Lung microvascular endothelial cell (primary cell): ENCODE measurements at regions not wholly inside any gene's neighbourhood (a gene's known extent, or its start where the extent isn't known, plus 50 kb on each side); places are given as distances from the start of the nearest gene placed in this dataset.

Experiments
- DNase-seq, 2 donors: peaks; one replicate each; pipeline versions ENCODE4 v3.0.0 to v3.0.0-alpha.2; 2010; ENCODE audit warnings: low read depth in 2 of 2

- DNase-seq: no peak
These were observed 72.0 kb downstream of the RGS12 start for GRCh38 chr4:3364634-3365314.

DNA sequence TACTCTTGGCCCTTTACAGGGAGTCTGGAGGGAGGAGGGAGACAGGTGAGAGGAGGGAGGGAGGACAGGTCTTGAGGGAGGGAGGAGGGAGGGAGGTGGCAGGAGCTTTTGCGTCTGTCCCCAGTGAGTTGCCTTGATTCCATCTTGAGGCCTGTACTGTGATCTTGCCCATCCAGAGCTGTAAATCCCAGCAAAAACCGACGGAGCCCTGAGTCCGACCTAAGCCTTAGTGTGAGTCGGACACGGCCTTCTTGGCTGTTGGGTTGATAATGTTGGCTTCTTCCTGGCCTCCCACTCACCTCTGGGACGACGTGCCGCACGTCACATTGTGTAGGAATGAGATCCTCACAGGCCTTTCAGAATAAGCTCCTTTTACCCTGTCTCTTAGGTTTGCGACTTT is 72.5 kb downstream of the RGS12 start:
- DNase-seq: no peak

GRCh38 chr4:3365871-3366842 is 73.3 kb downstream of the RGS12 start:
- DNase-seq: no peak

GRCh38 chr4:3366893-3367775 is 74.3 kb downstream of the RGS12 start:
- no peak for DNase-seq

DNA sequence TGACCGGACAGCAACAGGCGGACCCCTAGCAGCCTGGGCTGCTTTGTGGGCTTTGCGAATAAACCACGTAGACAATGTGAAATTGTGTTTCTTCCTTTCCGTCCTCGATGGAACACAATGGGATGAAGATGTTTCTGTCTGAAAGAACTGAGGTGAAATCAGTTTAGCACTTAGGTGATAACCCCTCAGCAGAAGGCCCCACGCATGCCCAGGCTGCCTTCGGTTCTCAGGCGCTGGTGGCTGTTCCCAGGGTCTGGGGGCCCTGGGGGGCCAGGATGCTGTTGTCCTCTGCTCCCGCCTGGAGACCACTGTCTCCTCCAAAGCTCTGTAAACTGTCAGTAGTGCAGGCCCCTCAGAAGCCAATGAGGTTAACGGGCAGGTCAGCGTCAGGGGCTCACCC is 73.9 kb upstream of the HGFAC start:
- no peak for DNase-seq

DNA sequence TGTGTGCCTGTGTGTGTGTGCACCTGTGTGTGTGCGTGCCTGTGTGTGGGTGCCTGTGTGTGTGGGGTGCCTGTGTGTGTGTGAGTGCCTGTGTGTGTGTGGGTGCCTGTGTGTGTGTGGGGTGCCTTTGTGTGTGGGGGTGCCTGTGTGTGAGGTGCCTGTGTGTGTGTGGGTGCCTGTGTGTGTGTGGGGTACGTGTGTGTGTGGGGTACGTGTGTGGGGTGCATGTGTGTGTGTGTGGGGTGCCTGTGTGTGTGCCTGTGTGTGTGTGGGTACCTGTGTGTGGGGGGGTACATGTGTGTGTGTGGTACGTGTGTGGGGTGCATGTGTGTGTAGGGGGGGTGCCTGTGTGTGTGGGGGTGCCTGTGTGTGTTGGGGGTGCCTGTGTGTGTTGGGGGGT is 73.4 kb upstream of the HGFAC start:
- no peak for DNase-seq

GRCh38 chr4:3368841-3369760 is 72.7 kb upstream of the HGFAC start:
- DNase-seq: no peak

GRCh38 chr4:3369781-3370674 is 71.7 kb upstream of the HGFAC start:
- DNase-seq: peak; percentile 57 to 95

DNA sequence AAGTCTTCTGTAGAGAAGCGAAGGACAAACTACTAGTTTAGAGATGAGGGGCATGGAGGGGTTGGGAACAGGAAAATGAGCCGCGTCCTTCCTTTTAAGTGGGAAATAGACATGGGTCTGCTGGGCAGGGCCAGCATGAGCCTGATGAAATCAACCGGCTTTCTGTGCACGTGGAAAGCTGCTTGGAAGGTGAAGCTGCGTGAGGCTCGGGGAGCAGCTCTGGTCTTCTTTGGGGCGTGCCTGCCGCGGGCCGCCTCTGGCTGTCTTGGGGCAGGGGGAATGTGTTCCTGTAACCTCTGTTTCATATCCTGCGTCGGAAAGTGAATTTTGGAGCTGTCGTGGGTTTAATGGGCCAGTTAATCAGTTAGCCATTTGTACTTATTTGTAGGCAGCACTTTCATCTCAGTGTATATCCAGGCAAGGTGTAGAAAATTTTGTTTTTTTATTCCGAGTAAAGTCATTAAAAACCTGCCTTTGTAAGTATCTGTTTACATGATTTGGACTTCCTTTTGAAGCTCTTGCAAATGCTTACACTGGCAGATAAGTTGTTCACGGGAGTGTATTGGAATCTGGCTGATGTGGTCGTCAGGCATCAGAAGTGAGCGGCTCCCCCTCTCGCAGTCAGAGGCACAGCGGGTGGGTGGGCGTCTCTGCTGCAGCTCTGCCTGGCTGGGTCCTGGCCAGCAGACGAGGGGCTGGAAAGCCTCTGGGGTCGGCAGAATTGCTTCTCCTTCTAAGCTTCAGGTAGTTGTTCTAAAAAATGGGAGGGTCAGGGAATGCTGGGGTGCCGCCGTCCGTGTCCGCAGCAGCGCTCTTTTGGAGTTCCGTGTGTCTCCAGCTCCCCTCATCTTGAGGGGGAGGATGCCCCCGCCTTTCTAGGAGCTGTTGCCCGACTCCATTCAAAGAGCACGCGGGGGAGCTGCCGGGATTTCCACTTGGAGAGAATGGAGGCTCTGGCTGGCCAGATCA is 70.5 kb upstream of the HGFAC start:
- peak; percentile 39 to 61 for DNase-seq

GRCh38 chr4:3372264-3372932 is 69.4 kb upstream of the HGFAC start:
- no peak for DNase-seq

- no peak for DNase-seq
These were observed 68.8 kb upstream of the HGFAC start for GRCh38 chr4:3372933-3373465.

DNA sequence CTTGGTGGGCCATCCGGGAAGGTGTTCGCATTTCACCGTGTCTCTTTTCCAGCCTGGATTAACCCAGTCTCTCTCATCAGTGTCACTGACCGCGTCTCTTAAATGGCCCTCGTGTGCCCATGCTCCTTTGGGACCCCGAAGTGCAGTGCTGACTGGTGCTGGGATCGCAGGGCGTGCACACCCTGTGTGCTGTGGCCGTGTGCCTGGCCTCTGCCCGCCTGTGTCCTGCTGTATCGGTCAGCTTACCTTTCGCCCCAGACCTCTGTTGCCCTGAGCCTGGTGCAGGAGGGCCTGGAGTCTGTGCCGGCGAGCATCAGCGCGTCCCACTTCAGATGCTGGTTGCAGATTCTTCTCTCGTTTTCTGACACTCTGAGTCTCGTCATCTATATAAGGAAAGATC is 68.3 kb upstream of the HGFAC start:
- no peak for DNase-seq

DNA sequence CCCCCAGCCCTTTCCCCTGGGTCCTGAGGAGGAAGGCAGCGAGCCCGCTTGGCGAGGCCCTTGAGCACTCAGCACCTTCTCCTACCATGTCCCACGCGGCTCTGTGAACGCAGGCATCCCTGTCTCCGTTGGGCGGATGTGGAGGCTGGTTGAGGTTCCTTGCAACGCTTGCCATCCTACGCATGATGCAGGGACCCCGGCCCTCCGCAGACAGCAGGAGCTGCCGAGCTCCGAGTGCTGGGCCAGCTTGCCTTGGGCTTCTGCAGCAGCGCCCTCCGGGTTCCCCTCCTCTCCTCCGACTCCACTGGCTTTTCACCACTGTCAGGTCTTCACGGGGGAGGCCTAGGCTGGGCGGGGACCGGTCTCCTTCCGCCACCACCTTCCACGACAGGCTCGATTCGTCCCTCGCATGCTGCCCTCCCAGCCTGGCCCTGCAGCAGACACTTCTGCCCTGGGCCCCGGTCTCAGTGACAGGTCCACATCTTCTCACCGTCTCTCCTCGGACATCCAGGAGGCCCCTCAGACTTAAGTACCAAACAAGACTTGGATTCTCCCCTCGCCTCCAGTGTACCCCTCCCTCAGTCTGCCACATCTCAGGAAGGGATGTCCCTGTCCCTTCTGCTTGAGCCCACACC is 67.6 kb upstream of the HGFAC start:
- DNase-seq: no peak

GRCh38 chr4:3374667-3375066 is 67.1 kb upstream of the HGFAC start:
- DNase-seq: no peak

GRCh38 chr4:3375688-3376087 is 66.1 kb upstream of the HGFAC start:
- peak; percentile 56 to 83 for DNase-seq

DNA sequence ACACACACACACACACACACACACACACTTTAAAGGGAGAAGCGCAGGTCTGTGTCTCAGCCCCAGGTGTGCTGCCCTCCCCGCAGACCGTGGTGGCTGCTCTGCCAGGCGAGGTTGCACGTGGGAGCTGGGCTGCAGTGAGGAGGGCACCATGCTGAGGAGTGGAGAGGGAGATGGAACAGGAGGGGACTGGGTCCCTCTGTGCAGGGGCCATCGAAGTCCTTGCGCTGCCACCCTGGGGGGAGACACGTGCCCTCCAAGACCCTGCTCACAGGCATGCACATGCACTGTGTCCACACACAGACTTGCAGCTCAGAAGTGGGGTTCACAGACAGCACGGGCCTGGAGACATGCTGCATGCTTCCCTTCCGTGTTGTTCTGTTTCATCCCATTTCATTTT is 65.5 kb upstream of the HGFAC start:
- no peak for DNase-seq

DNA sequence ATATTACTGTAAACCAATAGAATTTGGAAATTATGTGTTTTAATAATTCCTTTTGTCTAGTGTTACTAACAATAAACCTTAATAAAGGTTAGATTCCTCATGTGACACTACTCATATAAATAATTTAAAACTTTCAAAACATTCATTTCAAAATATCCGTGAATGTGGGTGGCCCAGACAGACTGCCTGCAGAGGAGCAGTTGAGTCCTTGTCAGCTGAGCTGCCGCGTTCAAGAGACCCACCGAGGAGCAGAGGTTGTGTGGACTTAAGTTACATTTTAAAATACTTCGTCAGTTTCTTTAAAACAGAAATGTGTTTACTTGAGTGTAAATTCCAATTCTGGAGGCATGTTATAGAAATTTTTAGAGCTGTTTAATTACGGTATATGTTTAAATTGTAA is 64.2 kb upstream of the HGFAC start:
- DNase-seq: no peak
